ENCODE measurements at regions not wholly inside any gene's neighbourhood (a gene's known extent, or its start where the extent isn't known, plus 50 kb on each side); places are given as distances from the start of the nearest gene placed in this dataset.

DNA sequence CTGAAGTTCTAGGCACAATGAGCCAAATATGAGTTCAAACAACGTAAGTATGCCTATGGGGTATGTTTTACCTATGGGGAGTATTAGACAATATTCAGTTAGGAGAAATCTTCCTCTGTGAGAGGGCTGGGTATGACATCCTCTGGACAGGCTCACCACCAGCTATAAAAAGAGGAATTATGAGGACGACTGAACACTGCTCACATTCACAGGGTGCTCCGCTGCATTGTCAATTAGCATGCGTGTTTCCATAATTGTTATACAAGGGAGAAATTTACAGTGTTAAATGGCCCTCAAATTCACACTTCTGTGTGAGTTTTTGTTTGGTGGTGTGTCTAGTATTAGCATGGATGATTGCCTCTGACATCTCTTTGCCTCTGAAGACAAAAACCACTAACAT is 700.4 kb downstream of the BCL11A start:
- Histone ChIP-seq H3K27me3 (replicated peaks in 1 of 2; ENCODE audit: control insufficient read depth in 2 of 2, insufficient read depth in 2 of 2, low read length in 1 of 2) (no peaks in the 10 kb centered on the region; a peak in 1 of 4 replicates), H3K9ac (ENCODE audit: control insufficient read depth, insufficient read depth, low read length) (no peak overlapping the region), H3K79me2 (ENCODE audit: control insufficient read depth, insufficient read depth, low read length) (no peaks in the 10 kb centered on the region), H3K4me3 (no peak overlapping the region), H4K20me1 (ENCODE audit: control insufficient read depth, insufficient read depth) (no peaks in the 10 kb centered on the region), H3K9me3 (replicated peaks; ENCODE audit: control insufficient read depth, insufficient read depth, low read length) (no peaks in the 10 kb centered on the region), H3K4me2 (ENCODE audit: control insufficient read depth, insufficient read depth) (no peak overlapping the region), H3K36me3 (ENCODE audit: control insufficient read depth in 2 of 2, insufficient read depth in 2 of 2, low read length in 1 of 2) (no peaks in the 10 kb centered on the region), H2AFZ (ENCODE audit: control insufficient read depth, low read depth, low read length) (no peak overlapping the region), H3K4me1 (ENCODE audit: control insufficient read depth, insufficient read depth, low read length) (no peaks in the 10 kb centered on the region), H3K27ac (ENCODE audit: control insufficient read depth, insufficient read depth) (no peak overlapping the region)
- 38% methylated on average over 4 of the region's 4 CpGs for WGBS (ENCODE audit: insufficient coverage, insufficient replicate concordance, low lambda C conversion rate, missing lambda C conversion rate)
- ChIA-PET CTCF (no interaction called here), SMC1A (ENCODE audit: uncharacterized antibody, unreplicated experiment) (no interaction called here), POLR2A (no interaction called here), RAD21 (ENCODE audit: unreplicated experiment) (no interaction called here)
- ATAC-seq (no peak), DNase-seq (ENCODE audit: low read depth, low spot score) (no peak), FAIRE-seq (no peak)
- intact Hi-C loops (cut with micrococcal nuclease; ENCODE audit: unreplicated experiment) = no loop called here
- no TSS peak for BruUV-seq (replicated peaks)
- in situ Hi-C loops (cut with MboI) = no loop called here
- TF ChIP-seq NR2C1 (IDR thresholded peaks at IDR 0.05) (no peak), NFYA (IDR thresholded peaks at IDR 0.05; ENCODE audit: borderline replicate concordance, low read depth, low read length) (no peak), BMI1 (IDR thresholded peaks at IDR 0.05; ENCODE audit: borderline replicate concordance) (no peak), HDGF (IDR thresholded peaks at IDR 0.05) (no peak), ZNF592 (IDR thresholded peaks at IDR 0.05) (no peak), KDM1A (IDR thresholded peaks at IDR 0.05; ENCODE audit: borderline replicate concordance) (no peak), CHD1 (IDR thresholded peaks at IDR 0.05; ENCODE audit: low read depth, low read length) (no peak), NR2C2 (IDR thresholded peaks at IDR 0.05; ENCODE audit: borderline replicate concordance, control insufficient read depth, insufficient read length, low read depth) (no peak), IRF4 (IDR thresholded peaks at IDR 0.05; ENCODE audit: low read depth, low read length) (no peak), ZZZ3 (IDR thresholded peaks at IDR 0.05; ENCODE audit: control insufficient read depth, insufficient read length, low read depth) (no peak), POU2F2 (IDR thresholded peaks at IDR 0.05; ENCODE audit: borderline replicate concordance, low read depth, low read length) (no peak), NKRF (conservative IDR thresholded peaks at IDR 0.05) (no peak)
- TF ChIP-seq, protein P1, sequence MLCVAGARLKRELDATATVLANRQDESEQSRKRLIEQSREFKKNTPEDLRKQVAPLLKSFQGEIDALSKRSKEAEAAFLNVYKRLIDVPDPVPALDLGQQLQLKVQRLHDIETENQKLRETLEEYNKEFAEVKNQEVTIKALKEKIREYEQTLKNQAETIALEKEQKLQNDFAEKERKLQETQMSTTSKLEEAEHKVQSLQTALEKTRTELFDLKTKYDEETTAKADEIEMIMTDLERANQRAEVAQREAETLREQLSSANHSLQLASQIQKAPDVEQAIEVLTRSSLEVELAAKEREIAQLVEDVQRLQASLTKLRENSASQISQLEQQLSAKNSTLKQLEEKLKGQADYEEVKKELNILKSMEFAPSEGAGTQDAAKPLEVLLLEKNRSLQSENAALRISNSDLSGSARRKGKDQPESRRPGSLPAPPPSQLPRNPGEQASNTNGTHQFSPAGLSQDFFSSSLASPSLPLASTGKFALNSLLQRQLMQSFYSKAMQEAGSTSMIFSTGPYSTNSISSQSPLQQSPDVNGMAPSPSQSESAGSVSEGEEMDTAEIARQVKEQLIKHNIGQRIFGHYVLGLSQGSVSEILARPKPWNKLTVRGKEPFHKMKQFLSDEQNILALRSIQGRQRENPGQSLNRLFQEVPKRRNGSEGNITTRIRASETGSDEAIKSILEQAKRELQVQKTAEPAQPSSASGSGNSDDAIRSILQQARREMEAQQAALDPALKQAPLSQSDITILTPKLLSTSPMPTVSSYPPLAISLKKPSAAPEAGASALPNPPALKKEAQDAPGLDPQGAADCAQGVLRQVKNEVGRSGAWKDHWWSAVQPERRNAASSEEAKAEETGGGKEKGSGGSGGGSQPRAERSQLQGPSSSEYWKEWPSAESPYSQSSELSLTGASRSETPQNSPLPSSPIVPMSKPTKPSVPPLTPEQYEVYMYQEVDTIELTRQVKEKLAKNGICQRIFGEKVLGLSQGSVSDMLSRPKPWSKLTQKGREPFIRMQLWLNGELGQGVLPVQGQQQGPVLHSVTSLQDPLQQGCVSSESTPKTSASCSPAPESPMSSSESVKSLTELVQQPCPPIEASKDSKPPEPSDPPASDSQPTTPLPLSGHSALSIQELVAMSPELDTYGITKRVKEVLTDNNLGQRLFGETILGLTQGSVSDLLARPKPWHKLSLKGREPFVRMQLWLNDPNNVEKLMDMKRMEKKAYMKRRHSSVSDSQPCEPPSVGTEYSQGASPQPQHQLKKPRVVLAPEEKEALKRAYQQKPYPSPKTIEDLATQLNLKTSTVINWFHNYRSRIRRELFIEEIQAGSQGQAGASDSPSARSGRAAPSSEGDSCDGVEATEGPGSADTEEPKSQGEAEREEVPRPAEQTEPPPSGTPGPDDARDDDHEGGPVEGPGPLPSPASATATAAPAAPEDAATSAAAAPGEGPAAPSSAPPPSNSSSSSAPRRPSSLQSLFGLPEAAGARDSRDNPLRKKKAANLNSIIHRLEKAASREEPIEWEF (IDR thresholded peaks at IDR 0.05; ENCODE audit: insufficient replicate concordance, low read depth, low read length) = no peak

Data from GM12878 (cell line).